ENCODE measurements at regions not wholly inside any gene's neighbourhood (a gene's known extent, or its start where the extent isn't known, plus 50 kb on each side); places are given as distances from the start of the nearest gene placed in this dataset.

DNA sequence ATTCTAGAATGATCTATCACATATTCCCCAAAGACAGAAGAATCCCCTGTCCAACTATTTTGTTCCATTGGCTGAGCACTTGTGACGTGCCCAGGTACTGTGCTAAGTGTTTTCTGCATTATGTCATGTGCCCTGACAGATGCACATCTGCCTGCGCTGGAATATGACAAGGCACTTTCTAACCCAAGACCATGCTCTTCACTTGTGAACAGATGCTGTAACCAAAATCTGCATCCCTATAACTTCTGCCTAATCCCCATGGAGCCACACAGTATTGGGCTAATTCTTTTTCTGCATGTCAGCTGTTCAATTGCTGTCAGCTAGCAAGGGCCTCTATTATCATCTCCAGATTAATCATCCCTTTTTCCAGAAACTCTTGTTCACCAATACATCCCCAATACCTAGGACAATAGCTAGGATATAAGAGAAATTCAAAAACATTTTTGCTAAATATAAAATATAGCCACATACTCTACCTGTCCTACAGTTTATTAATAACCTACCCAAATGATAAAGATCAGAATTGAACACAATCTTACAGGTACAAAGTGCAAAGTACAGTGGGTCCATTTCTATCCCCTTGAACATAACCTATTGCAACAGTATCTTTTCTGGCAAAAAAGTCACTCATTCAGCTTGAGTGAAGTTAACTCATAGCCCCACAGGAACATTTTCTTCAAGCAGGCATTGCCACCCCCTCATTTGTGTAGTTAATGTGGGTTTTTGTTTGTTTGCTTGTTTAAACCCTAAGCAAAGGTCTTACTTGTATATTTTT is 109.4 kb upstream of the LRRN1 start:
- no peak for TF ChIP-seq POLR2A (IDR thresholded peaks at IDR 0.05; ENCODE audit: low read length)
- no peak for TF ChIP-seq GATA1 (IDR thresholded peaks at IDR 0.05; ENCODE audit: low read depth, low read length)
